ENCODE measurements at regions not wholly inside any gene's neighbourhood (a gene's known extent, or its start where the extent isn't known, plus 50 kb on each side); places are given as distances from the start of the nearest gene placed in this dataset.

DNA sequence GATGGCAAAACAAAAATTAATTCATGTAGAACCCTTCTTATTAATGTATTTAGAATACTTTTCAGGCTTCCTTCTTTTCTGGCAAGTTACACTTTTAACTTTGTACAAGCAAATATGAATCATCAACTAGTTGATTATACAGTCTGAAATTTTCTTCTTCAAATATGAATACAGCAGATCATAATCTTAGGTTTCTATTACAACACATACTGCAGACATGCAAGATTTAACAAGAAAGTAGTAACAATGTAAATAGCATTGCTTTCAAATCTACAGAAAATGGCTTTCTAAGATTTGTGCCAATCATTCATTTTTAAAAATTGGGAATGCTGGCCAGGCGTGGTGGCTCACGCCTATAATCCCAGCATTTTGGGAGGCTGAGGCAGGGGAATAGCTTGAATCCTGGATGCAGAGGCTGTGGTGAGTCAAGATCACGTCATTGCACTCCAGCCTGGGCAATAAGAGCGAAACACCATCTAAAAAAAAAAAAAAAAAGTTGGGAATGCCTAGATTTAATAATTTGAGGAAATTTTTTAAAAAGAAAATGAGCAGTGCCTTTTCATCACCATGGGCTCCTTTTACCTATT lies 68.4 kb upstream of the DPYD start:
- no peak for DNase-seq (ENCODE audit: low read depth, low spot score)

DNA sequence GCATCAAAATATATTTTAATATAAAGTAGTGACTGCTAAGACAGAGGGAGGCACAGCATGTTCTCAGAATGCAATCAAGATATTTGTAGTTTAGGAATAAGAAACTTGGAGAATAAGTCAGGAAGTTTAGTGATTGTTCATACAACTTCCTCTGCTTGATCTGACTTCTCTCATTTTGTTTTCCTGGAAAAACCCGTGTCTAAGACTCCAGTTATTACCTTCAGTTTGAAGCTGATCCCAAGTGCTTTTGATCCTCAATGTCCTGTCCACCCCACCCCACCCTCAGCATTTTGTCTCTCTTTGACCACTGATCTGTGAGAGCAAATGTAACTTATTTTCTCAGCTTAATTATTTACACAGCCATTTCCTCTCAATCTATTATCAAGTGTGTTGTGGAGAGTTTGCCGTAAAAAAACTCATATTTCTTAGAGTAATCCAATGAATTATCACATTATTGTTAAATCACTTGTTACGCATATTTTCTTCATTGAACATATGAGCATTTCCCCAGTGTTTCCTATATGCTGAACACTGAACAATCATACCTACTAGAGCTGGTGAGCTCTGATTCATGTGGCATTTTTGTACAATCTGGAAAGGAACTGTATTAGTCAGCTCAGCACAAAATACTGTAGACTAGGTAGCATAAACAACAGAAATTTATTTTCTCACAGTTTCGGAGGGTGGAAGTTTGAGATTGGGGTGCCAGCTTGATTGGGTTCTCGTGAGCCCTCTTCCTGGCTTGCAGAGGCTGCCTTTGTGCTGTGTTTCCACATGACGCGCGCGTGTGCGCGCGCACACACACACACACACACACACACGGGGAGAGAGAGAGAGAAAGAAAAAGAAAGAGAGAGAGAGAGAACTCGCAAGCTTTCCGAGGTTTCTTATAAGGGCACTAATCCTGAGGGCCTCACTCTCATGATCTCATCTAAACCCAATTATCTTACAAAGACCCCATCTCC lies 65.5 kb upstream of the DPYD start:
- DNase-seq (ENCODE audit: low read depth, low spot score) = no peak

DNA sequence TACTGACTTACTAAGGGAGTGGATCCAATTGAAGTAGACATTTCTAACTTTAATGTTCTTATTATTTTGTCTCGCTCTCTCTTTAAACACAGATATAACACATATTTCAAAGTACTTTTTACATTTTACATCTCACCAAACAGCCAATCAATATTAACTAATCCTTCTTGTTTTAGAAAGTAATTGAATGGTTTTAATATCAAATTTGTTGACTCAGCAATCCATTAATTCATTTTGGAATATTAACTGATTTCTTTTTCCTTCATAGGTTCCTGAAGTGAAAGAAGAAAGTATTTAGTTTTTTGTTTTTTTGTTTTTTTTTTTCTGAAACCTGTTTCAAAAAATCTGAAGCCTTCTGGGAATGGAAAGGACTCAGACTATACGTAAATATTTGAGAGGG lies 62.3 kb upstream of the DPYD start:
- DNase-seq (ENCODE audit: low read depth, low spot score) = no peak

DNA sequence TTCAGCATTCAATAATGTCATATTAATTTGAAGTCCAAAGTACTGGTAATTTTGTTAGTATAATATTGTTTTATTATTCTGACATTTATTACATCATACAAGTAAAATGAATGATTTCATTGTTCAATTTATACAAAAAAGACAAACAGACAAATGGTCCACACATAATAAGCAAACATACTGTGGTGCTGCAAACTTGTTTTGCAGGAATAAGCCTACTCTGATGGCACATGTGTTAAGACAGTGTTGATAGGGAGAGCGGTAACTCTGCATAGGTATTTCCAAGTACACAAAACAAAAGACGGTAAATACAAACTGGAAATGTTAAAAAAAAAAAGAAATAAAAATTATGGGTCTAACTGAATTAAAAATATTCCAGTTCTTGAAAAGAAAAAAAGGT lies 59.7 kb upstream of the DPYD start:
- DNase-seq (ENCODE audit: low read depth, low spot score) = no peak

DNA sequence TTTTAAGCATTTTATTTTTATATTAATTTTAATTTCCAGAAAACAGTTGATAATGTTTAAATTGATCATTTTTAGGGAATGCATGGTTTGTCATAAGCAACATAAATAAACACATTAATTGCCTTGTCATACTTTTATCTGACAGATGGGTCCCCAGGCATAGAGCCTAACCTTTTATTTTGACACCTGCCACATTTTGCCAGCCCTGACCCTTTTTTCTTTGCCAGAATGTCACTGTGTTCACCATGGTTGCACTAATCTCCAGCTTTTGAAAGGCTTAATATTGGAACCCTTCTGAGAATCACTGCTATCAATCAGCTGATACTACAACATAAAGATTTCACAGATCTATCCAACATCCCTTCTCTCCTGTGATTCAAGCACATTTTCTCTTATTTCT lies 56.0 kb upstream of the DPYD start:
- DNase-seq (ENCODE audit: low read depth, low spot score) = no peak

Measured in smooth muscle cell of the brain vasculature (primary cell).